ENCODE measurements at regions not wholly inside any gene's neighbourhood (a gene's known extent, or its start where the extent isn't known, plus 50 kb on each side); places are given as distances from the start of the nearest gene placed in this dataset.

- no CpG with 5 or more reads among the region's 4 CpGs for WGBS (ENCODE audit: insufficient coverage, low lambda C conversion rate)
- Histone ChIP-seq H3K9me3 (ENCODE audit: control insufficient read depth, low read depth, low read length) (no peaks in the 10 kb centered on the region), H3K27ac (ENCODE audit: low read length) (no peak overlapping the region), H3K4me3 (ENCODE audit: low read length) (no peak overlapping the region), H3K36me3 (ENCODE audit: control insufficient read depth, insufficient read depth, low read length) (no peaks in the 10 kb centered on the region), H3K4me1 (ENCODE audit: control insufficient read depth, insufficient read depth, low read length) (no peaks in the 10 kb centered on the region), H3K27me3 (ENCODE audit: control insufficient read depth, insufficient read depth, low read length) (no peaks in the 10 kb centered on the region)
- DNase-seq, result no peak
Observed at GRCh38 chr5:167916706-167917105, 374.7 kb upstream of the WWC1 start.

GRCh38 chr5:167918184-167918812 is 373.1 kb upstream of the WWC1 start:
- Histone ChIP-seq H3K9me3 (ENCODE audit: control insufficient read depth, low read depth, low read length) (no peaks in the 10 kb centered on the region), H3K4me3 (ENCODE audit: low read length) (no peak overlapping the region)
- WGBS (ENCODE audit: insufficient coverage, low lambda C conversion rate), result no CpG with 5 or more reads among the region's 11 CpGs

GRCh38 chr5:167918813-167919483 is 372.5 kb upstream of the WWC1 start:
- 21% methylated on average over 2 of the region's 11 CpGs for WGBS (ENCODE audit: insufficient coverage, low lambda C conversion rate)
- H3K27ac ChIP-seq (ENCODE audit: low read length), result no peak overlapping the region
- H3K4me3 ChIP-seq (ENCODE audit: low read length), result no peak overlapping the region
- no peaks in the 10 kb centered on the region for H3K27me3 ChIP-seq (ENCODE audit: control insufficient read depth, insufficient read depth, low read length)
- DNase-seq, result no peak
- H3K4me1 ChIP-seq (ENCODE audit: control insufficient read depth, insufficient read depth, low read length), result no peaks in the 10 kb centered on the region
- H3K36me3 ChIP-seq (ENCODE audit: control insufficient read depth, insufficient read depth, low read length), result no peaks in the 10 kb centered on the region
- no peaks in the 10 kb centered on the region for H3K9me3 ChIP-seq (ENCODE audit: control insufficient read depth, low read depth, low read length)

More at GRCh38 chr5:167918184-167918812, 373.1 kb upstream of the WWC1 start:
- H3K27me3 ChIP-seq (ENCODE audit: control insufficient read depth, insufficient read depth, low read length), result no peaks in the 10 kb centered on the region
- no peaks in the 10 kb centered on the region for H3K36me3 ChIP-seq (ENCODE audit: control insufficient read depth, insufficient read depth, low read length)
- no peak for DNase-seq
- no peak overlapping the region for H3K27ac ChIP-seq (ENCODE audit: low read length)
- no peaks in the 10 kb centered on the region for H3K4me1 ChIP-seq (ENCODE audit: control insufficient read depth, insufficient read depth, low read length)

- no peak for DNase-seq
- no peak overlapping the region for H3K4me3 ChIP-seq (ENCODE audit: low read length)
- no peaks in the 10 kb centered on the region for H3K4me1 ChIP-seq (ENCODE audit: control insufficient read depth, insufficient read depth, low read length)
- no peaks in the 10 kb centered on the region for H3K9me3 ChIP-seq (ENCODE audit: control insufficient read depth, low read depth, low read length)
- 80% methylated on average over 1 of the region's 2 CpGs for WGBS (ENCODE audit: insufficient coverage, low lambda C conversion rate)
- no peak overlapping the region for H3K27ac ChIP-seq (ENCODE audit: low read length)
- no peaks in the 10 kb centered on the region for H3K27me3 ChIP-seq (ENCODE audit: control insufficient read depth, insufficient read depth, low read length)
- H3K36me3 ChIP-seq (ENCODE audit: control insufficient read depth, insufficient read depth, low read length), result no peaks in the 10 kb centered on the region
Observed at GRCh38 chr5:167920589-167920988, 370.9 kb upstream of the WWC1 start.

GRCh38 chr5:167921796-167922195 is 369.6 kb upstream of the WWC1 start:
- no peak overlapping the region for H3K4me3 ChIP-seq (ENCODE audit: low read length)
- no peaks in the 10 kb centered on the region for H3K4me1 ChIP-seq (ENCODE audit: control insufficient read depth, insufficient read depth, low read length)
- no peak overlapping the region for H3K27ac ChIP-seq (ENCODE audit: low read length)
- DNase-seq, result no peak
- no peaks in the 10 kb centered on the region for H3K27me3 ChIP-seq (ENCODE audit: control insufficient read depth, insufficient read depth, low read length)
- H3K9me3 ChIP-seq (ENCODE audit: control insufficient read depth, low read depth, low read length), result no peaks in the 10 kb centered on the region
- no peaks in the 10 kb centered on the region for H3K36me3 ChIP-seq (ENCODE audit: control insufficient read depth, insufficient read depth, low read length)

- H3K9me3 ChIP-seq (ENCODE audit: control insufficient read depth, low read depth, low read length), result no peaks in the 10 kb centered on the region
- no peaks in the 10 kb centered on the region for H3K4me1 ChIP-seq (ENCODE audit: control insufficient read depth, insufficient read depth, low read length)
- WGBS (ENCODE audit: insufficient coverage, low lambda C conversion rate), result no CpG with 5 or more reads among the region's 4 CpGs
- H3K27ac ChIP-seq (ENCODE audit: low read length), result no peak overlapping the region
- no peaks in the 10 kb centered on the region for H3K27me3 ChIP-seq (ENCODE audit: control insufficient read depth, insufficient read depth, low read length)
- H3K4me3 ChIP-seq (ENCODE audit: low read length), result no peak overlapping the region
- H3K36me3 ChIP-seq (ENCODE audit: control insufficient read depth, insufficient read depth, low read length), result no peaks in the 10 kb centered on the region
- no peak for DNase-seq
Observed at GRCh38 chr5:167923396-167923795, 368.0 kb upstream of the WWC1 start.

GRCh38 chr5:167929841-167930240 is 361.6 kb upstream of the WWC1 start:
- no CpG with 5 or more reads among the region's 3 CpGs for WGBS (ENCODE audit: insufficient coverage, low lambda C conversion rate)

GRCh38 chr5:167934551-167934971 is 356.9 kb upstream of the WWC1 start:
- Histone ChIP-seq H3K4me1 (ENCODE audit: control insufficient read depth, insufficient read depth, low read length) (no peaks in the 10 kb centered on the region), H3K36me3 (ENCODE audit: control insufficient read depth, insufficient read depth, low read length) (no peaks in the 10 kb centered on the region), H3K27me3 (ENCODE audit: control insufficient read depth, insufficient read depth, low read length) (no peaks in the 10 kb centered on the region), H3K27ac (ENCODE audit: low read length) (no peak overlapping the region), H3K9me3 (ENCODE audit: control insufficient read depth, low read depth, low read length) (no peaks in the 10 kb centered on the region), H3K4me3 (ENCODE audit: low read length) (no peak overlapping the region)
- DNase-seq, result no peak
- no CpG with 5 or more reads among the region's 15 CpGs for WGBS (ENCODE audit: insufficient coverage, low lambda C conversion rate)

More at GRCh38 chr5:167929841-167930240, 361.6 kb upstream of the WWC1 start:
- no peak overlapping the region for H3K27ac ChIP-seq (ENCODE audit: low read length)
- no peak overlapping the region for H3K4me3 ChIP-seq (ENCODE audit: low read length)
- no peaks in the 10 kb centered on the region for H3K4me1 ChIP-seq (ENCODE audit: control insufficient read depth, insufficient read depth, low read length)
- no peaks in the 10 kb centered on the region for H3K27me3 ChIP-seq (ENCODE audit: control insufficient read depth, insufficient read depth, low read length)
- DNase-seq, result no peak
- H3K9me3 ChIP-seq (ENCODE audit: control insufficient read depth, low read depth, low read length), result no peaks in the 10 kb centered on the region
- H3K36me3 ChIP-seq (ENCODE audit: control insufficient read depth, insufficient read depth, low read length), result no peaks in the 10 kb centered on the region

- 100% methylated on average over 2 of the region's 4 CpGs for WGBS (ENCODE audit: insufficient coverage, low lambda C conversion rate)
- Histone ChIP-seq H3K27ac (ENCODE audit: low read length) (no peak overlapping the region), H3K36me3 (ENCODE audit: control insufficient read depth, insufficient read depth, low read length) (no peaks in the 10 kb centered on the region), H3K27me3 (ENCODE audit: control insufficient read depth, insufficient read depth, low read length) (no peaks in the 10 kb centered on the region), H3K4me1 (ENCODE audit: control insufficient read depth, insufficient read depth, low read length) (no peaks in the 10 kb centered on the region), H3K4me3 (ENCODE audit: low read length) (no peak overlapping the region), H3K9me3 (ENCODE audit: control insufficient read depth, low read depth, low read length) (no peaks in the 10 kb centered on the region)
- DNase-seq, result no peak
Observed at GRCh38 chr5:167936022-167936421, 355.4 kb upstream of the WWC1 start.

- Histone ChIP-seq H3K4me1 (ENCODE audit: control insufficient read depth, insufficient read depth, low read length) (no peaks in the 10 kb centered on the region), H3K4me3 (ENCODE audit: low read length) (no peak overlapping the region), H3K36me3 (ENCODE audit: control insufficient read depth, insufficient read depth, low read length) (no peaks in the 10 kb centered on the region), H3K27ac (ENCODE audit: low read length) (no peak overlapping the region), H3K27me3 (ENCODE audit: control insufficient read depth, insufficient read depth, low read length) (no peaks in the 10 kb centered on the region), H3K9me3 (ENCODE audit: control insufficient read depth, low read depth, low read length) (no peaks in the 10 kb centered on the region)
- no peak for DNase-seq
- WGBS (ENCODE audit: insufficient coverage, low lambda C conversion rate), result 80% methylated on average over 1 of the region's 6 CpGs
Observed at GRCh38 chr5:167936944-167937634, 354.4 kb upstream of the WWC1 start.
